Fibroblast of skin of left quadriceps (primary cell): ENCODE measurements at regions not wholly inside any gene's neighbourhood (a gene's known extent, or its start where the extent isn't known, plus 50 kb on each side); places are given as distances from the start of the nearest gene placed in this dataset.

Experiments
- DNase-seq, 2 experiments: peaks; one replicate each; pipeline ENCODE4 v3.0.0-alpha.2; 2013; ENCODE audit warnings: low read depth in 2 of 2

DNA sequence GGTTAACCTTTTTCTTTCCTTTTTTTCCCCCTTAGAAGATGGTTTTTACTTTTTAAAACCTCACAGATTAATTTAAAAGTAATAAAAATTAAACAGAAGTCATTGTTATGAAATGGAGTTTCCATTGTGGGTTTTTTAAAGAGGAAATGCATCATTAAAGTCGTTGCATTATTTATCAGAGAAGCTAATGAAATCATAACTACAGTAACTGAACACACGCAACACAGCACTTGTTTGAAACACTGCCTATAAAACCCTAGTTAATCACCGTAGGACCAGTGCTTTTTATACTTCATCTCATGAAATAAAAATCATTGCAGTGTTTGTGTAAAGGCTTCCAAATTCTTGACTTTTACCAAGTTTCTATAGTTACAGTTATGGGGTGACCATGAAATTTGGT is 82.4 kb upstream of the NTRK2 start:
- DNase-seq, result no peak

- DNase-seq, result no peak
These were observed 80.0 kb upstream of the NTRK2 start for GRCh38 chr9:84589542-84589941.

DNA sequence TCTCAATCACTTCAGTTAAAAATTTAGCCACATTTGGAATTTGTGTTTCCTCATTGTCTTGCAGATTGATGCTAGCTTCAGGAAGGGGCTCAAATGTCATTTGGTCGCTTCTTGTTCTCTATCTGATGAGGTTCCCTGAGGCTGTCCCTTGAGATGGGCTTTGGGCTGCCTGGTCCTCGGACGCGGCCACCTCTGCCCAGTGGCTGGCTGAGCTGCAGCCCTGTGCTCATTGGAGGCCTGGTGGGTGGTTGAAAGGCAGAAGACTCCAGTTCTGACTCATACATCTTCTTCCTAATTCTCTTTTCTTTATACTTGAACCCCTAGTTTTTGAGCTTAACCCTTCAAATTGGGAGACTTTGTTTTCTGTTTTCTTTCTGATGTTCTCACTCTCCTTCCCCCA is 78.8 kb upstream of the NTRK2 start:
- no peak for DNase-seq

- no peak for DNase-seq
These were observed 76.6 kb upstream of the NTRK2 start for GRCh38 chr9:84592918-84593317.

DNA sequence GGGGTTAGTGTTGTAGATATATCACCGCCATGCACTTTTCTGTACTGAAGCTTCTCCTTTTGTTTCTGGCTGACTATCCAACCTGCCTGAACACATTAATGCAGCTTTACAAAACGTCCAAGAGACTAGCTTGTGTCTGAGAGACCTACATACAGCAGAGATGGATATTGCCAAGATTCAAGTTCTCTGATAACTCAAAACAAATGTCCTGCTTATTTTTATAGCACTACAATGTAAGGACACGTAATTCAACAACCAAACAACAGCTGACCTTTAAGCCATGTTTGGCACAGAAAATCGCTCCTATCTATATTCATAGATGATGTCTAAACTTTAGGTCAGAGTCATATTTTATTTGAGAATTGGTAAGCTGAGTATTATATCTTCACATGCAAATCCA is 76.2 kb upstream of the NTRK2 start:
- DNase-seq, result no peak

- DNase-seq, result no peak
These were observed 72.4 kb upstream of the NTRK2 start for GRCh38 chr9:84597131-84597530.

DNA sequence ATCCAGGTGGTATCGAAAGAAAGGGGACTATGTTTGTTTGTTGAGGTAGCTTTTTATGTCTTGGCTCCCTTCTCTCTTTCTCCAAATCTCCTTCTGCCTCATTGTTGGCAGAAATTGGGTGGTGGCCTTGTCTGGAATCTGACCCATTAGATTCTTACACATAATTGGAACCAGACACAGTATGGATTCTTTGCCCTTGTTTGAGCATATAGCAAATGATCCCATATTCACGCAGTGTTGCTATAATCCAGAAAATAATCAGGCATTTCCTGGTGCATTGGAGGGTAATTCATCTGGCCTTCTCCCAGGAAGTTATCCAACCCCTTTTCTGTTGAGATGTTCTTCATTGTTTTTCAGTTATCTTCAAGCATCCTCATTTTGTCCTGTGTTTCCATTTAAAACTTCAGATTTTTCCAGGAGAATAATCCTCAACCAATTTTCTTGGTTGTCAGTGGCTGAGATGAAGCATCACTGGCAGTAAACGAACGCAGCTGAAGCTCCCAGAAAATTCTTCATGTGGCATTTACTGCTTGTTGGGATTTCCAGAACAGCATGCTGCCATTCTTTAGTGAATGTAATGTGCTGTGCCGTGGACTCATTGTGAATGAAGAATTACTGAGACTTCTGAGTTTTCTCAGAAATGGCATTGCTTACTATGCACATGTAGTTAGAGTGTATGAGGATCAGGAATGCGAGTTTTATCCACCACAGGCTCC is 70.5 kb upstream of the NTRK2 start:
- DNase-seq, result no peak

- DNase-seq, result no peak
These were observed 68.8 kb upstream of the NTRK2 start for GRCh38 chr9:84600739-84601138.

GRCh38 chr9:84604223-84604622 is 65.3 kb upstream of the NTRK2 start:
- no peak for DNase-seq

DNA sequence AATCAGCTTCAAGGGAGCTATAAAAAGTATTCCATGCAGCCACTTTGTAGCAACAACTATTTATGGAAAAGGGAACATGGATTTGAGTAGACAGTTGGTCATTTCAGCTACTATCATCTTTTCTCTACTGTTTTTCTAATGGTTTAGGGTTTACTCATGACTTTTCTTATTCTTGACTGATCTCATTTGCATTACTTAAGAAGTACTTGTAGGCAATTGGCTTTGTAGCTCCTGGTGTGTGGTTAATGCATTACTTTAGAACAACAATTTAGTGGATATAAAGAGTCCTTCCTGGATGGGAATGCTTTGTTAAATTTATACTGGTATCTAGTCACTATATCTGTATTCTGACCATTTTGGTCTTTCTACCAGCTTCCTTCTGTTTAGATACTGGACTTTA is 59.8 kb upstream of the NTRK2 start:
- DNase-seq, result no peak

DNA sequence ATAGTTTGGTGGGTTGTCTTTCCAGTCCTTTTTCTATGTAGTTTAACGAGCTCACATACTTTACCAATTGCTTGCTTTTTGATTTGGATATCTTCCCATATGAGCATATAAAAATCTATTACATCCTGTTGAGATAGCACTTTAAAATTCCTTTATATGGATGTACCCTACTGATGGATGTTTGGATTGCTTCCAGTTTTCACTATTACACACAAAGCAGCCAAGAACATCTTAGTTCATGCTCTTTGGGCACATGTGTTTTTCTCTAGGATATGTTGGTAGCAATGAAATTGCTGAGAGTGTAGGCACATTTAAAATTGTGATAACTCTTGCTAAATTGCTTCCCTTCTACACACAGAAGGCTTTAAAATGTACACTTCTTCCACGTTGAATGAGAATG is 56.1 kb upstream of the NTRK2 start:
- no peak for DNase-seq

GRCh38 chr9:84615544-84615943 is 54.0 kb upstream of the NTRK2 start:
- no peak for DNase-seq

DNA sequence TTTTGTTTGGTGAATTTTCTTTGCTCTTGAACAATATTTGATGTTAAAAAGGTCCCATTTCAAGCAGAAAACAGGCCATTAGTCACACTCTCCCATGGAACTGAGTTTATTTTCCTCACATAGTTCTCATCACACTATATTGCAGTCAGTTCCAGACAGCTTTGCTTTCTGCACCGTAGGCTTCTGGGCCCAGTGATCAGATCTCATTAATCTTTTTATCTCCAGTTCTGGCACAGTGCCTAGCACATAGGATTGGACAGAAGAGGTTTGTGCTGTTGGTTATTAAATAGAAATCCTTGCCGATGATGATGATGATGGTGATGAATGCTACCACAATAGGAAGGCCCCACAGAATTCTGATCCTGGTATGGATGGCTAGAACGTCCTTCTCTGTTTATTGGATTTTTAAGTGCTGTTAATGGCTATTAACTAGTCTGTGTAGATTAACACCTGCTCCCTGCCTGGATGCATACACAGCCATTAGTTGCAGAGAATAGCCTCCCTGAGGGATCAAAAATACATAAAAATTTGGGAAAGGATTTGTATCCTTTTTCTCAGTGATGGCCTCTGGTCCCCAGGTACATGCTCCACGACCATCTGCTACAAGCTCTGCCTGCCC is 52.0 kb upstream of the NTRK2 start:
- DNase-seq, result no peak
